Loucy (cell line): ENCODE measurements at regions not wholly inside any gene's neighbourhood (a gene's known extent, or its start where the extent isn't known, plus 50 kb on each side); places are given as distances from the start of the nearest gene placed in this dataset.
A peak's percentile ranks its signal among the peaks of the same experiment; 100 is the strongest.

Experiments
- CTCF ChIP-seq: fragments of 200-600 bp; sonication (generic); conservative IDR thresholded peaks from 2 replicates; pipeline ENCODE4 v1.5.1; 2014; ENCODE audit warnings: mild to moderate bottlenecking, antibody characterized with exemption, low read length
- EZH2phosphoT487 ChIP-seq: fragments of 200-600 bp; IDR thresholded peaks from 2 replicates; pipeline ENCODE4 v1.6.1; 2018; ENCODE audit warnings: antibody characterized with exemption, mild to moderate bottlenecking, moderate library complexity, borderline replicate concordance

GRCh38 chr12:28963554-28963953 is 185.5 kb upstream of the FAR2 start:
- TF ChIP-seq CTCF (peak; percentile 78), EZH2phosphoT487 (no peak)
